Hepatocyte (in vitro differentiated cells): ENCODE measurements at regions not wholly inside any gene's neighbourhood (a gene's known extent, or its start where the extent isn't known, plus 50 kb on each side); places are given as distances from the start of the nearest gene placed in this dataset.

ENCODE experiments used
- DNase-seq: peaks from one replicate; pipeline ENCODE4 v3.0.0-alpha.2; 2016; ENCODE audit warnings: low spot score
- H2AFZ ChIP-seq: fragments of 200-600 bp; sonication (generic); 2 replicates; pipeline ENCODE4 v1.6.0; 2016; ENCODE audit warnings: antibody characterized with exemption, mild to moderate bottlenecking
- H3K27ac ChIP-seq: fragments of 200-600 bp; sonication (generic); 2 replicates; pipeline ENCODE4 v1.5.1; 2016; ENCODE audit warnings: mild to moderate bottlenecking
- H3K27me3 ChIP-seq: fragments of 200-600 bp; sonication (generic); 2 replicates; pipeline ENCODE4 v1.6.1; 2016
- H3K36me3 ChIP-seq: fragments of 200-600 bp; sonication (generic); replicated peaks from 2 replicates; pipeline ENCODE4 v1.5.1; 2016; ENCODE audit warnings: low read depth; ENCODE audit not compliant: insufficient read depth
- H3K4me1 ChIP-seq: fragments of 200-600 bp; sonication (generic); 2 replicates; pipeline ENCODE4 v1.5.1; 2016; ENCODE audit warnings: mild to moderate bottlenecking, moderate library complexity; ENCODE audit not compliant: insufficient read depth
- H3K4me2 ChIP-seq: fragments of 200-600 bp; sonication (generic); 2 replicates; pipeline ENCODE4 v1.6.0; 2016
- H3K4me3 ChIP-seq: fragments of 200-600 bp; sonication (generic); 2 replicates; pipeline ENCODE4 v1.5.1; 2016; ENCODE audit warnings: mild to moderate bottlenecking
- H3K79me2 ChIP-seq: fragments of 200-600 bp; sonication (generic); 2 replicates; pipeline ENCODE4 v1.6.0; 2017; ENCODE audit warnings: mild to moderate bottlenecking
- H3K9me2 ChIP-seq: fragments of 200-600 bp; sonication (generic); replicated peaks from 2 replicates; pipeline ENCODE4 v1.6.0; 2017; ENCODE audit warnings: mild to moderate bottlenecking; ENCODE audit not compliant: insufficient read depth
- H3K9me3 ChIP-seq: fragments of 200-600 bp; sonication (generic); 2 replicates; pipeline ENCODE4 v1.5.1; 2016; ENCODE audit warnings: low read depth, mild to moderate bottlenecking
- H4K20me1 ChIP-seq: fragments of 200-600 bp; sonication (generic); 2 replicates; pipeline ENCODE4 v1.6.0; 2016; ENCODE audit warnings: mild to moderate bottlenecking; ENCODE audit not compliant: insufficient read depth, poor library complexity, severe bottlenecking
- EZH2 ChIP-seq: fragments of 200-600 bp; sonication (generic); IDR thresholded peaks from 2 replicates; pipeline ENCODE4 v1.6.1; 2016; ENCODE audit warnings: antibody characterized with exemption, mild to moderate bottlenecking, borderline replicate concordance
- EZH2phosphoT487 ChIP-seq: fragments of 200-600 bp; sonication (generic); IDR thresholded peaks from one replicate; pipeline ENCODE4 v1.6.1; 2018; ENCODE audit warnings: antibody characterized with exemption, mild to moderate bottlenecking, low read depth, moderate library complexity; ENCODE audit not compliant: unreplicated experiment, severe bottlenecking
- WGBS: methylation state at CpG from one replicate; pipeline ENCODE4 v1.1.6; 2016; ENCODE audit warnings: low lambda C conversion rate; ENCODE audit errors: missing lambda C conversion rate; 5-methylcytosine and 5-hydroxymethylcytosine counted together
- TF ChIP-seq, protein P1 (sequence below): fragments of 200-600 bp; sonication (generic); IDR thresholded peaks from 2 replicates; pipeline ENCODE4 v1.5.1; 2016; ENCODE audit warnings: antibody characterized with exemption, mild to moderate bottlenecking; ENCODE audit not compliant: poor library complexity

DNA sequence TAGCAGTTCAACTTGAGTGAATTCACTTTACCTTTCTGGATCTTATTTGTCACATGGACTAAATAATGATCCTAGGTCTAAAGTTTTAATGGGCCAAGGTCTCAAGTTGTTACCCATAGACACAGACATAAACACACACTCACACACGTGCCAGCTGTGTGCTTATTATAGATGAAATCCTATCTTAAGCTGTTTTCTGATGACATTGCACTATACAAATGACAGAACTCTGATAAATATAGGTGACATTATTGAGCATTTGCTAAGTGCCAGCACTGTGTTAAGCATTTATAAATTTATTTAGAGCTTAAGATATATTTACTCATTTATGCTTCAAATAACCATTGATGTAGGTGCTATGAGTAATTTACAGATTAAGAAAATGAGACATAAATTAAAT, 474.4 kb upstream of the NR5A2 start:
- no peaks in the 10 kb centered on the region for H3K9me2 ChIP-seq
- no peak for DNase-seq
- H3K27ac ChIP-seq: no peak overlapping the region
- no peaks in the 10 kb centered on the region for H3K9me3 ChIP-seq
- no peak overlapping the region for H3K4me3 ChIP-seq
- H3K4me2 ChIP-seq: no peak overlapping the region
- H3K79me2 ChIP-seq: no peaks in the 10 kb centered on the region
- H3K27me3 ChIP-seq: no peaks in the 10 kb centered on the region
- H4K20me1 ChIP-seq: no peaks in the 10 kb centered on the region
- 57% methylated on average over 1 of the region's 1 CpG for WGBS
- no peaks in the 10 kb centered on the region for H3K36me3 ChIP-seq
- H2AFZ ChIP-seq: no peak overlapping the region
- H3K4me1 ChIP-seq: no peaks in the 10 kb centered on the region
- no peak for TF ChIP-seq EZH2phosphoT487
- TF ChIP-seq, protein P1, sequence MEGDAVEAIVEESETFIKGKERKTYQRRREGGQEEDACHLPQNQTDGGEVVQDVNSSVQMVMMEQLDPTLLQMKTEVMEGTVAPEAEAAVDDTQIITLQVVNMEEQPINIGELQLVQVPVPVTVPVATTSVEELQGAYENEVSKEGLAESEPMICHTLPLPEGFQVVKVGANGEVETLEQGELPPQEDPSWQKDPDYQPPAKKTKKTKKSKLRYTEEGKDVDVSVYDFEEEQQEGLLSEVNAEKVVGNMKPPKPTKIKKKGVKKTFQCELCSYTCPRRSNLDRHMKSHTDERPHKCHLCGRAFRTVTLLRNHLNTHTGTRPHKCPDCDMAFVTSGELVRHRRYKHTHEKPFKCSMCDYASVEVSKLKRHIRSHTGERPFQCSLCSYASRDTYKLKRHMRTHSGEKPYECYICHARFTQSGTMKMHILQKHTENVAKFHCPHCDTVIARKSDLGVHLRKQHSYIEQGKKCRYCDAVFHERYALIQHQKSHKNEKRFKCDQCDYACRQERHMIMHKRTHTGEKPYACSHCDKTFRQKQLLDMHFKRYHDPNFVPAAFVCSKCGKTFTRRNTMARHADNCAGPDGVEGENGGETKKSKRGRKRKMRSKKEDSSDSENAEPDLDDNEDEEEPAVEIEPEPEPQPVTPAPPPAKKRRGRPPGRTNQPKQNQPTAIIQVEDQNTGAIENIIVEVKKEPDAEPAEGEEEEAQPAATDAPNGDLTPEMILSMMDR: no peak
- TF ChIP-seq EZH2: no peak

DNA sequence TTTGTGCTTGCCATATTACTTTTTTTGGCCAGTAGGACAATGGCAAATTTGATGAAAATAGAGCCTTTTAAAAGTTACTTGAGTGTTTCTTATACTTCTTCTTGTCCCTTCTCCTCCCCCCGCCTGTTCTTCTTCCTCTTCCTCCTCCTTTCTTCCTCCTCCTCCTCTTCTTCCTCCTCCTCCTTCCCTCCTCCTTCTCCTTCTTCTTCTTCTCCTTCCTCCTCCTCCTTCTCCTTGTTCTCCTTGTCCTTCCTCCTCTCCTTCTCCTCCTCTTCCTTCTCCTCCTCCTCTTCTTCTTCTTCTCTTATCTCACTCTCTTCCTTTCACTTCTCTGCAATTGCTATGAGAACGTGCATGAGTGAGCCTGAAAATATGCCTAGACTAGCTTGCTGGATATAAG, 466.2 kb upstream of the NR5A2 start:
- no peaks in the 10 kb centered on the region for H4K20me1 ChIP-seq

GRCh38 chr1:199573047-199573446, 454.5 kb upstream of the NR5A2 start:
- TF ChIP-seq EZH2: no peak
- TF ChIP-seq, protein P1: no peak
- H3K27ac ChIP-seq: no peak overlapping the region
- H3K4me1 ChIP-seq: no peaks in the 10 kb centered on the region
- DNase-seq: no peak
- H3K4me2 ChIP-seq: no peak overlapping the region
- H3K9me2 ChIP-seq: no peaks in the 10 kb centered on the region
- no peak overlapping the region for H2AFZ ChIP-seq
- WGBS: 46% methylated on average over 5 of the region's 5 CpGs
- no peaks in the 10 kb centered on the region for H3K36me3 ChIP-seq
- no peaks in the 10 kb centered on the region for H3K79me2 ChIP-seq
- H3K9me3 ChIP-seq: no peaks in the 10 kb centered on the region
- H4K20me1 ChIP-seq: no peaks in the 10 kb centered on the region
- H3K4me3 ChIP-seq: no peak overlapping the region
- H3K27me3 ChIP-seq: no peaks in the 10 kb centered on the region

More for the DNA sequence above, 466.2 kb upstream of the NR5A2 start:
- H3K36me3 ChIP-seq: no peaks in the 10 kb centered on the region
- no peaks in the 10 kb centered on the region for H3K9me2 ChIP-seq
- H3K4me1 ChIP-seq: no peaks in the 10 kb centered on the region
- WGBS: 79% methylated on average over 2 of the region's 2 CpGs
- TF ChIP-seq, protein P1: no peak
- TF ChIP-seq EZH2 (no peak), EZH2phosphoT487 (no peak)
- no peaks in the 10 kb centered on the region for H3K9me3 ChIP-seq
- no peak overlapping the region for H3K4me2 ChIP-seq
- H3K27ac ChIP-seq: no peak overlapping the region
- no peak for DNase-seq
- H3K4me3 ChIP-seq: no peak overlapping the region
- H3K79me2 ChIP-seq: no peaks in the 10 kb centered on the region
- H3K27me3 ChIP-seq: no peaks in the 10 kb centered on the region
- no peak overlapping the region for H2AFZ ChIP-seq

DNA sequence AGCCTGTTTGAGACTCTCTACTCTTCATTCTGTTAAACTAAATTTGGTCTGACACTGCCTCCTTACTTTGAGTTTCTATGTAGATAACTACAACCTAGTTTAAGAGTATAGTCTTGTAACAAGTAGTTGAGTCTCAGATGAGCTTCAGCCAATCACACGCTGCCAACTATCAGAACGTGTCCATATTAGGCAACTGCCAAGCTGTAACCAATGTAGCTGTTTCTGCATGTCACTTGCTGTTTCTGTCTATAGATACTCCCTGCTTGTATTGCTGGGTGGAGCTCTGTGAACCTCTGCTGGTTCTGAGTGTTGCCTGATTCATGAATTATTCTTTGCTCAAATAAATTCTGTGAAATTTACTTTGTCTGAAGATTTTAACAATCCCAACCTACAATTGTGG, 452.6 kb upstream of the NR5A2 start:
- no peak overlapping the region for H3K4me2 ChIP-seq
- H3K9me3 ChIP-seq: no peaks in the 10 kb centered on the region
- H3K27ac ChIP-seq: no peak overlapping the region
- no peak for DNase-seq
- H3K27me3 ChIP-seq: no peaks in the 10 kb centered on the region
- H3K4me1 ChIP-seq: no peaks in the 10 kb centered on the region
- no peak overlapping the region for H3K4me3 ChIP-seq
- no peak for TF ChIP-seq EZH2
- TF ChIP-seq, protein P1: no peak
- H3K9me2 ChIP-seq: no peaks in the 10 kb centered on the region
- no peaks in the 10 kb centered on the region for H3K79me2 ChIP-seq
- H3K36me3 ChIP-seq: no peaks in the 10 kb centered on the region
- H4K20me1 ChIP-seq: no peaks in the 10 kb centered on the region
- WGBS: 76% methylated on average over 2 of the region's 2 CpGs
- no peak overlapping the region for H2AFZ ChIP-seq
